GM23338 (cell line): ENCODE measurements at regions not wholly inside any gene's neighbourhood (a gene's known extent, or its start where the extent isn't known, plus 50 kb on each side); places are given as distances from the start of the nearest gene placed in this dataset.

Source experiments
- EZH2 ChIP-seq: fragments of 200-600 bp; sonication (generic); IDR thresholded peaks from one replicate; pipeline ENCODE4 v1.8.0; 2017; ENCODE audit warnings: antibody characterized with exemption, mild to moderate bottlenecking, low read depth; ENCODE audit not compliant: unreplicated experiment
- EZH2phosphoT487 ChIP-seq: fragments of 200-600 bp; sonication (generic); IDR thresholded peaks from one replicate; pipeline ENCODE4 v1.8.1; 2018; ENCODE audit warnings: antibody characterized with exemption; ENCODE audit not compliant: unreplicated experiment
- POLR2AphosphoS5 ChIP-seq: IDR thresholded peaks from 2 replicates; pipeline ENCODE4 v1.6.1; 2016; ENCODE audit warnings: antibody characterized with exemption, low read depth
- STAT1 ChIP-seq: IDR thresholded peaks from one replicate; pipeline ENCODE4 v1.6.1; 2016; ENCODE audit warnings: antibody characterized with exemption; ENCODE audit not compliant: unreplicated experiment
- TF ChIP-seq, protein P1 (sequence below), 2 experiments: fragments of 200-600 bp in 1 of 2; sonication (generic) in 1 of 2; conservative IDR thresholded peaks; 2 replicates each; pipeline versions ENCODE4 v1.5.1 to v1.6.1; 2016 to 2017; ENCODE audit warnings: antibody characterized with exemption in 2 of 2, low read depth in 2 of 2, mild to moderate bottlenecking in 2 of 2, moderate library complexity in 1 of 2

DNA sequence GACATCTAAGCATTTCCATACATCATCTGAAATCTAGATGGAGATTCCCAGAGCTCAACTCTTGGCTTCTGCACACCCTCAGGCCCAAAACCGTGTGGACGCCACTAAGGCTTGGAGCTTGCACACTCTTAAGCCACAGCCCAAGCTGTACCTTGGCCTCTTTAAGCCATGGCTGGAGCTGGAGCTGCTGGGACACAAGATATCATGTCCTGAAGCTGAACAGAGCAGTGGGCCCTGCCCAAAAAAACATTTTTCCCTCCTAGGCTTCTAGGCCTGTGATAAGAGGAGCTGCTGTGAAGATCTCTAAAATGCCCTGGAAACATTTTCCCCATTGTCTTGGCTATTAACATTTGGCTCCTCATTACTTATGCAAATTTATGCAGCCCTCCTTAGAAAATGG, 188.7 kb upstream of the MBNL1 start:
- TF ChIP-seq, protein P1, sequence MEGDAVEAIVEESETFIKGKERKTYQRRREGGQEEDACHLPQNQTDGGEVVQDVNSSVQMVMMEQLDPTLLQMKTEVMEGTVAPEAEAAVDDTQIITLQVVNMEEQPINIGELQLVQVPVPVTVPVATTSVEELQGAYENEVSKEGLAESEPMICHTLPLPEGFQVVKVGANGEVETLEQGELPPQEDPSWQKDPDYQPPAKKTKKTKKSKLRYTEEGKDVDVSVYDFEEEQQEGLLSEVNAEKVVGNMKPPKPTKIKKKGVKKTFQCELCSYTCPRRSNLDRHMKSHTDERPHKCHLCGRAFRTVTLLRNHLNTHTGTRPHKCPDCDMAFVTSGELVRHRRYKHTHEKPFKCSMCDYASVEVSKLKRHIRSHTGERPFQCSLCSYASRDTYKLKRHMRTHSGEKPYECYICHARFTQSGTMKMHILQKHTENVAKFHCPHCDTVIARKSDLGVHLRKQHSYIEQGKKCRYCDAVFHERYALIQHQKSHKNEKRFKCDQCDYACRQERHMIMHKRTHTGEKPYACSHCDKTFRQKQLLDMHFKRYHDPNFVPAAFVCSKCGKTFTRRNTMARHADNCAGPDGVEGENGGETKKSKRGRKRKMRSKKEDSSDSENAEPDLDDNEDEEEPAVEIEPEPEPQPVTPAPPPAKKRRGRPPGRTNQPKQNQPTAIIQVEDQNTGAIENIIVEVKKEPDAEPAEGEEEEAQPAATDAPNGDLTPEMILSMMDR (conservative IDR thresholded peaks at IDR 0.05; ENCODE audit: low read depth in 2 of 2) = no peak
- TF ChIP-seq EZH2 = no peak
- no peak for TF ChIP-seq EZH2phosphoT487
- no peak for TF ChIP-seq POLR2AphosphoS5
- TF ChIP-seq STAT1 = no peak
